Tibial nerve (tissue), 4 donors: ENCODE measurements at regions not wholly inside any gene's neighbourhood (a gene's known extent, or its start where the extent isn't known, plus 50 kb on each side); places are given as distances from the start of the nearest gene placed in this dataset.

Experiments used
- EP300 ChIP-seq, 2 donors: sonication (generic); formaldehyde crosslinking; IDR thresholded peaks; one replicate each; pipeline ENCODE4 v1.6.1; 2017; ENCODE audit warnings: antibody characterized with exemption in 2 of 2, mild to moderate bottlenecking in 1 of 2
- POLR2A ChIP-seq, 2 donors: fragments of 450-650 bp; IDR thresholded peaks; one replicate each; pipeline ENCODE4 v1.6.1; 2017; ENCODE audit warnings: antibody characterized with exemption in 2 of 2, mild to moderate bottlenecking in 2 of 2, moderate library complexity in 2 of 2
- TF ChIP-seq, protein P1 (sequence below), 5 experiments: fragments of 200-600 bp in 3 of 5; fragments of 450-650 bp in 2 of 5; sonication (generic) in 3 of 5; IDR thresholded peaks; one replicate each; pipeline ENCODE4 v1.5.1; 2016 to 2019; ENCODE audit warnings: antibody characterized with exemption in 5 of 5, mild to moderate bottlenecking in 3 of 5, moderate library complexity in 2 of 5

GRCh38 chr5:162824360-162824759 lies 613.0 kb upstream of the CCNG1 start:
- TF ChIP-seq, protein P1, sequence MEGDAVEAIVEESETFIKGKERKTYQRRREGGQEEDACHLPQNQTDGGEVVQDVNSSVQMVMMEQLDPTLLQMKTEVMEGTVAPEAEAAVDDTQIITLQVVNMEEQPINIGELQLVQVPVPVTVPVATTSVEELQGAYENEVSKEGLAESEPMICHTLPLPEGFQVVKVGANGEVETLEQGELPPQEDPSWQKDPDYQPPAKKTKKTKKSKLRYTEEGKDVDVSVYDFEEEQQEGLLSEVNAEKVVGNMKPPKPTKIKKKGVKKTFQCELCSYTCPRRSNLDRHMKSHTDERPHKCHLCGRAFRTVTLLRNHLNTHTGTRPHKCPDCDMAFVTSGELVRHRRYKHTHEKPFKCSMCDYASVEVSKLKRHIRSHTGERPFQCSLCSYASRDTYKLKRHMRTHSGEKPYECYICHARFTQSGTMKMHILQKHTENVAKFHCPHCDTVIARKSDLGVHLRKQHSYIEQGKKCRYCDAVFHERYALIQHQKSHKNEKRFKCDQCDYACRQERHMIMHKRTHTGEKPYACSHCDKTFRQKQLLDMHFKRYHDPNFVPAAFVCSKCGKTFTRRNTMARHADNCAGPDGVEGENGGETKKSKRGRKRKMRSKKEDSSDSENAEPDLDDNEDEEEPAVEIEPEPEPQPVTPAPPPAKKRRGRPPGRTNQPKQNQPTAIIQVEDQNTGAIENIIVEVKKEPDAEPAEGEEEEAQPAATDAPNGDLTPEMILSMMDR (IDR thresholded peaks at IDR 0.05), result no peak
- TF ChIP-seq EP300 (IDR thresholded peaks at IDR 0.05) (no peak), POLR2A (IDR thresholded peaks at IDR 0.05) (no peak)
